ENCODE measurements at regions not wholly inside any gene's neighbourhood (a gene's known extent, or its start where the extent isn't known, plus 50 kb on each side); places are given as distances from the start of the nearest gene placed in this dataset.

DNA sequence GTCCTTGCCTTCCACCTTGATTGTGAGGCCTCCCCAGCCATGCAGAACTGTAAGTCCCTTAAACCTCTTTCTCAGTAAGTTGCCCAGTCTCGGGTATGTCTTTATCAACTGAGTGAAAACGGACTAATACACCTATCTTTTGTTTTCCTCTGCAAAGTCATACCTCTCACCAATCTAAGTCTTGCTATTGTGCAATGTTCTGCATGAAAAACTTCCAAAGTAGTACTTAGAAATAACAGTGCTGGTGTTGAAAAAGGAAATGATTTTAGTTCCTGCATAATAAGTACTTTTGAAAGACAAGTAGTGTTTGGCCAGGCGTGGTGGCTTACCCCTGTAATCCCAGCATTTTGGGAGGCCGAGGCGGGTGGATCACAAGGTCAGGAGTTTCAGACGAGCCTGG, 573.5 kb downstream of the ANKRD50 start:
- Histone ChIP-seq H3K4me3 (ENCODE audit: low read depth, low read length, poor library complexity, severe bottlenecking) (no peak overlapping the region), H3K36me3 (ENCODE audit: insufficient read depth, low read length) (no peaks in the 10 kb centered on the region), H3K9ac (ENCODE audit: low read length) (no peak overlapping the region), H3K27ac (ENCODE audit: low read depth, low read length, poor library complexity, severe bottlenecking) (no peak overlapping the region), H3K27me3 (ENCODE audit: insufficient read depth, low read length) (no peaks in the 10 kb centered on the region), H3F3A (ENCODE audit: insufficient read depth, low read length) (no peaks in the 10 kb centered on the region), H3K4me2 (ENCODE audit: low read length) (no peak overlapping the region), H3K9me2 (ENCODE audit: low read depth, low read length) (no peaks in the 10 kb centered on the region), H4K20me1 (ENCODE audit: insufficient read depth, low read length) (no peaks in the 10 kb centered on the region), H3K79me2 (ENCODE audit: insufficient read depth, low read length) (no peaks in the 10 kb centered on the region), H3K9me3 (ENCODE audit: low read length) (no peaks in the 10 kb centered on the region), H3K4me1 (ENCODE audit: insufficient read depth, low read length, severe bottlenecking) (no peaks in the 10 kb centered on the region), H2AFZ (ENCODE audit: low read length) (no peak overlapping the region)
- TF ChIP-seq CTCF (IDR thresholded peaks at IDR 0.05; ENCODE audit: low read length) = no peak
- TF ChIP-seq EZH2 (IDR thresholded peaks at IDR 0.05; ENCODE audit: borderline replicate concordance, low read length) = no peak

DNA sequence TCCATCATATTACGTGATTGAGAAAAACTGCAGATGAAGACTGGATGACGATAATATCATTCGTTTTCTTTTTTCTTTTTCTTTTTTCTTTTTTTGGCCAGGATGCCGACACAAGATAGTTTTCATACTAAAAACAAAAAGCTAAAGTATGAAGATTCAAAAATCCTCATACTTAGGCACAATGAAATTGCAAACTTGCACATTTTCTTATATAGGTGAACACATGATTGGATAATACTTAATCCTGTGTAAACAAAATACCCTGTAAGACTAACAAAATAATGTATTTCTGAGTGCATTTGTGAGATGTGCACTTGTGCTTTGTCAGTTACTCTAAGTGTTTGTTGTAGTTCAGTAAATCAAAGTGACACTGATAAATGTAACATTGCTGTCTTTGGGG, 568.9 kb downstream of the ANKRD50 start:
- no peak overlapping the region for H3K9ac ChIP-seq (ENCODE audit: low read length)
- no peaks in the 10 kb centered on the region for H4K20me1 ChIP-seq (ENCODE audit: insufficient read depth, low read length)
- H3K27me3 ChIP-seq (ENCODE audit: insufficient read depth, low read length) = no peaks in the 10 kb centered on the region
- H3F3A ChIP-seq (ENCODE audit: insufficient read depth, low read length) = no peaks in the 10 kb centered on the region
- H3K36me3 ChIP-seq (ENCODE audit: insufficient read depth, low read length) = no peaks in the 10 kb centered on the region
- H2AFZ ChIP-seq (ENCODE audit: low read length) = no peak overlapping the region
- no peaks in the 10 kb centered on the region for H3K9me2 ChIP-seq (ENCODE audit: low read depth, low read length)
- no peak overlapping the region for H3K4me3 ChIP-seq (ENCODE audit: low read depth, low read length, poor library complexity, severe bottlenecking)
- H3K4me2 ChIP-seq (ENCODE audit: low read length) = no peak overlapping the region
- no peaks in the 10 kb centered on the region for H3K4me1 ChIP-seq (ENCODE audit: insufficient read depth, low read length, severe bottlenecking)
- H3K79me2 ChIP-seq (ENCODE audit: insufficient read depth, low read length) = no peaks in the 10 kb centered on the region
- no peak overlapping the region for H3K27ac ChIP-seq (ENCODE audit: low read depth, low read length, poor library complexity, severe bottlenecking)
- no peak for TF ChIP-seq EZH2 (IDR thresholded peaks at IDR 0.05; ENCODE audit: borderline replicate concordance, low read length)
- TF ChIP-seq CTCF (IDR thresholded peaks at IDR 0.05; ENCODE audit: low read length) = no peak
- no peaks in the 10 kb centered on the region for H3K9me3 ChIP-seq (ENCODE audit: low read length)

GRCh38 chr4:124144238-124144654, 568.3 kb downstream of the ANKRD50 start:
- Histone ChIP-seq H4K20me1 (ENCODE audit: insufficient read depth, low read length) (no peaks in the 10 kb centered on the region), H3K36me3 (ENCODE audit: insufficient read depth, low read length) (no peaks in the 10 kb centered on the region), H3K4me2 (ENCODE audit: low read length) (no peak overlapping the region), H2AFZ (ENCODE audit: low read length) (no peak overlapping the region), H3K27me3 (ENCODE audit: insufficient read depth, low read length) (no peaks in the 10 kb centered on the region), H3K9ac (ENCODE audit: low read length) (no peak overlapping the region), H3K4me3 (ENCODE audit: low read depth, low read length, poor library complexity, severe bottlenecking) (no peak overlapping the region), H3K4me1 (ENCODE audit: insufficient read depth, low read length, severe bottlenecking) (no peaks in the 10 kb centered on the region), H3K27ac (ENCODE audit: low read depth, low read length, poor library complexity, severe bottlenecking) (no peak overlapping the region), H3K9me3 (ENCODE audit: low read length) (no peaks in the 10 kb centered on the region), H3K9me2 (ENCODE audit: low read depth, low read length) (no peaks in the 10 kb centered on the region), H3K79me2 (ENCODE audit: insufficient read depth, low read length) (no peaks in the 10 kb centered on the region), H3F3A (ENCODE audit: insufficient read depth, low read length) (no peaks in the 10 kb centered on the region)
- no peak for TF ChIP-seq CTCF (IDR thresholded peaks at IDR 0.05; ENCODE audit: low read length)
- TF ChIP-seq EZH2 (IDR thresholded peaks at IDR 0.05; ENCODE audit: borderline replicate concordance, low read length) = no peak
